GM21528 (cell line): ENCODE measurements at regions not wholly inside any gene's neighbourhood (a gene's known extent, or its start where the extent isn't known, plus 50 kb on each side); places are given as distances from the start of the nearest gene placed in this dataset.
"Not testable (repeated sequence)": the region's sequence is repeated elsewhere in the genome, so short reads cannot be mapped to it uniquely, and the experiment has no call there.

Source experiments
- ATAC-seq: cut with Tn5 transposase; IDR thresholded peaks from one replicate; pipeline ENCODE4 v1.9.1; 2021; ENCODE audit warnings: mild to moderate bottlenecking, moderate library complexity; ENCODE audit not compliant: unreplicated experiment, low FRiP score

GRCh38 chr9:41367301-41367700 lies 178.2 kb upstream of the ZNG1F start:
- not testable (repeated sequence) for ATAC-seq

- not testable (repeated sequence) for ATAC-seq
Observed at GRCh38 chr9:41361790-41362189, 172.7 kb upstream of the ZNG1F start.

- not testable (repeated sequence) for ATAC-seq
Observed at GRCh38 chr9:41359116-41359515, 170.0 kb upstream of the ZNG1F start.

- not testable (repeated sequence) for ATAC-seq
Observed at GRCh38 chr9:41358682-41359081, 169.6 kb upstream of the ZNG1F start.

- ATAC-seq, result not testable (repeated sequence)
Observed at GRCh38 chr9:41357918-41358404, 168.8 kb upstream of the ZNG1F start.

GRCh38 chr9:41357350-41357748 lies 168.2 kb upstream of the ZNG1F start:
- not testable (repeated sequence) for ATAC-seq

- ATAC-seq, result not testable (repeated sequence)
Observed at GRCh38 chr9:41356588-41357349, 167.7 kb upstream of the ZNG1F start.

- not testable (repeated sequence) for ATAC-seq
Observed at GRCh38 chr9:41355712-41356450, 166.8 kb upstream of the ZNG1F start.

GRCh38 chr9:41354978-41355377 lies 165.9 kb upstream of the ZNG1F start:
- ATAC-seq, result not testable (repeated sequence)

- ATAC-seq, result not testable (repeated sequence)
Observed at GRCh38 chr9:41354060-41354934, 165.2 kb upstream of the ZNG1F start.

- ATAC-seq, result not testable (repeated sequence)
Observed at GRCh38 chr9:41353026-41353425, 163.9 kb upstream of the ZNG1F start.

GRCh38 chr9:41352390-41352789 lies 163.3 kb upstream of the ZNG1F start:
- not testable (repeated sequence) for ATAC-seq

GRCh38 chr9:41347893-41348292 lies 158.8 kb upstream of the ZNG1F start:
- not testable (repeated sequence) for ATAC-seq

GRCh38 chr9:41332562-41332961 lies 143.4 kb upstream of the ZNG1F start:
- not testable (repeated sequence) for ATAC-seq

GRCh38 chr9:41321277-41321676 lies 132.2 kb upstream of the ZNG1F start:
- ATAC-seq, result not testable (repeated sequence)

- not testable (repeated sequence) for ATAC-seq
Observed at GRCh38 chr9:41308953-41309352, 119.8 kb upstream of the ZNG1F start.

GRCh38 chr9:41285744-41286143 lies 96.6 kb upstream of the ZNG1F start:
- not testable (repeated sequence) for ATAC-seq

GRCh38 chr9:41280299-41281238 lies 91.5 kb upstream of the ZNG1F start:
- ATAC-seq, result not testable (repeated sequence)

- ATAC-seq, result not testable (repeated sequence)
Observed at GRCh38 chr9:41279437-41279836, 90.3 kb upstream of the ZNG1F start.
